ENCODE measurements at regions not wholly inside any gene's neighbourhood (a gene's known extent, or its start where the extent isn't known, plus 50 kb on each side); places are given as distances from the start of the nearest gene placed in this dataset.

DNA sequence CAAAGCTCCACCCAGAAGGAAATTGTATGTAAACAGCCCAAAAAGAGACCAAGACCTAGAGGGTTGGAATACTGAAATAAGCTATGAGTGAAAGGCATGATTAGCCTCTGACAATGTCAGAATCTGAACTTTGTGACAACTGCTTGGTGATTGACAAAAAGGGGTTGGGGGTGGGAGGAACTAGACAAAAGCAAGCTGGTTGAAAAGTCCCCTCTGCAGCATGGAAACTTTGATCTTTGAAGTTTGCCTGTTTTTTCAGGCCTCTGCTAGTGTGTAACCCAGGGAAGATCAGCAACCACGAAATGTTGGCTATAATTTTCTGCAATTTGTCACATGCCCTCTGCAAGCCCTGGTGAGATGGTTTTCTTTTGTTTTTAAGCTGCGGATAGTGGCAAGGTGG lies 104.8 kb upstream of the SLC25A13 start:
- SMC1A ChIA-PET (ENCODE audit: uncharacterized antibody, unreplicated experiment), result no interaction called here
- TF ChIP-seq, protein P1, sequence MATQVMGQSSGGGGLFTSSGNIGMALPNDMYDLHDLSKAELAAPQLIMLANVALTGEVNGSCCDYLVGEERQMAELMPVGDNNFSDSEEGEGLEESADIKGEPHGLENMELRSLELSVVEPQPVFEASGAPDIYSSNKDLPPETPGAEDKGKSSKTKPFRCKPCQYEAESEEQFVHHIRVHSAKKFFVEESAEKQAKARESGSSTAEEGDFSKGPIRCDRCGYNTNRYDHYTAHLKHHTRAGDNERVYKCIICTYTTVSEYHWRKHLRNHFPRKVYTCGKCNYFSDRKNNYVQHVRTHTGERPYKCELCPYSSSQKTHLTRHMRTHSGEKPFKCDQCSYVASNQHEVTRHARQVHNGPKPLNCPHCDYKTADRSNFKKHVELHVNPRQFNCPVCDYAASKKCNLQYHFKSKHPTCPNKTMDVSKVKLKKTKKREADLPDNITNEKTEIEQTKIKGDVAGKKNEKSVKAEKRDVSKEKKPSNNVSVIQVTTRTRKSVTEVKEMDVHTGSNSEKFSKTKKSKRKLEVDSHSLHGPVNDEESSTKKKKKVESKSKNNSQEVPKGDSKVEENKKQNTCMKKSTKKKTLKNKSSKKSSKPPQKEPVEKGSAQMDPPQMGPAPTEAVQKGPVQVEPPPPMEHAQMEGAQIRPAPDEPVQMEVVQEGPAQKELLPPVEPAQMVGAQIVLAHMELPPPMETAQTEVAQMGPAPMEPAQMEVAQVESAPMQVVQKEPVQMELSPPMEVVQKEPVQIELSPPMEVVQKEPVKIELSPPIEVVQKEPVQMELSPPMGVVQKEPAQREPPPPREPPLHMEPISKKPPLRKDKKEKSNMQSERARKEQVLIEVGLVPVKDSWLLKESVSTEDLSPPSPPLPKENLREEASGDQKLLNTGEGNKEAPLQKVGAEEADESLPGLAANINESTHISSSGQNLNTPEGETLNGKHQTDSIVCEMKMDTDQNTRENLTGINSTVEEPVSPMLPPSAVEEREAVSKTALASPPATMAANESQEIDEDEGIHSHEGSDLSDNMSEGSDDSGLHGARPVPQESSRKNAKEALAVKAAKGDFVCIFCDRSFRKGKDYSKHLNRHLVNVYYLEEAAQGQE (IDR thresholded peaks at IDR 0.05; ENCODE audit: low read depth, low read length), result no peak
- no peak for TF ChIP-seq ZZZ3 (IDR thresholded peaks at IDR 0.05; ENCODE audit: control insufficient read depth, insufficient read length, low read depth)
- TF ChIP-seq ZNF384 (IDR thresholded peaks at IDR 0.05; ENCODE audit: borderline replicate concordance, low read depth, low read length), result no peak
- TF ChIP-seq SMC3 (IDR thresholded peaks at IDR 0.05; ENCODE audit: borderline replicate concordance, low read length), result no peak
- TF ChIP-seq, protein P2, sequence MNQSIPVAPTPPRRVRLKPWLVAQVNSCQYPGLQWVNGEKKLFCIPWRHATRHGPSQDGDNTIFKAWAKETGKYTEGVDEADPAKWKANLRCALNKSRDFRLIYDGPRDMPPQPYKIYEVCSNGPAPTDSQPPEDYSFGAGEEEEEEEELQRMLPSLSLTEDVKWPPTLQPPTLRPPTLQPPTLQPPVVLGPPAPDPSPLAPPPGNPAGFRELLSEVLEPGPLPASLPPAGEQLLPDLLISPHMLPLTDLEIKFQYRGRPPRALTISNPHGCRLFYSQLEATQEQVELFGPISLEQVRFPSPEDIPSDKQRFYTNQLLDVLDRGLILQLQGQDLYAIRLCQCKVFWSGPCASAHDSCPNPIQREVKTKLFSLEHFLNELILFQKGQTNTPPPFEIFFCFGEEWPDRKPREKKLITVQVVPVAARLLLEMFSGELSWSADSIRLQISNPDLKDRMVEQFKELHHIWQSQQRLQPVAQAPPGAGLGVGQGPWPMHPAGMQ (IDR thresholded peaks at IDR 0.05; ENCODE audit: borderline replicate concordance), result no peak
- no peak for TF ChIP-seq CHD1 (IDR thresholded peaks at IDR 0.05; ENCODE audit: low read depth, low read length)
- TF ChIP-seq LARP7 (IDR thresholded peaks at IDR 0.05), result no peak
- no peak for TF ChIP-seq ZNF274 (IDR thresholded peaks at IDR 0.05; ENCODE audit: insufficient read depth, insufficient read length)
- CTCF ChIA-PET, result no interaction called here

More for the DNA sequence above, 104.8 kb upstream of the SLC25A13 start:
- intact Hi-C loops (cut with micrococcal nuclease; ENCODE audit: unreplicated experiment), result no loop called here
- H2AFZ ChIP-seq (ENCODE audit: control insufficient read depth, low read depth, low read length), result no peak overlapping the region
- H3K36me3 ChIP-seq (ENCODE audit: control insufficient read depth in 2 of 2, insufficient read depth in 2 of 2, low read length in 1 of 2), result no peaks in the 10 kb centered on the region
- H3K4me1 ChIP-seq (ENCODE audit: control insufficient read depth, insufficient read depth, low read length), result no peaks in the 10 kb centered on the region
- no peaks in the 10 kb centered on the region for H3K79me2 ChIP-seq (ENCODE audit: control insufficient read depth, insufficient read depth, low read length)
- ChIA-PET RAD21 (ENCODE audit: unreplicated experiment) (no interaction called here), POLR2A (no interaction called here)
- H3K27me3 ChIP-seq (replicated peaks in 1 of 2; ENCODE audit: control insufficient read depth in 2 of 2, insufficient read depth in 2 of 2, low read length in 1 of 2), result no peaks in the 10 kb centered on the region; a peak in 1 of 4 replicates
- no peak overlapping the region for H3K4me3 ChIP-seq
- H3K4me2 ChIP-seq (ENCODE audit: control insufficient read depth, insufficient read depth), result no peak overlapping the region
- FAIRE-seq (no peak), DNase-seq (ENCODE audit: low read depth, low spot score) (no peak), ATAC-seq (no peak)
- BruUV-seq (replicated peaks), result no TSS peak
- WGBS (ENCODE audit: insufficient coverage, insufficient replicate concordance, low lambda C conversion rate, missing lambda C conversion rate), result 34% methylated on average over 2 of the region's 2 CpGs
- H3K27ac ChIP-seq (ENCODE audit: control insufficient read depth, insufficient read depth), result no peak overlapping the region
- H4K20me1 ChIP-seq (ENCODE audit: control insufficient read depth, insufficient read depth), result no peaks in the 10 kb centered on the region
- H3K9ac ChIP-seq (ENCODE audit: control insufficient read depth, insufficient read depth, low read length), result no peak overlapping the region
- H3K9me3 ChIP-seq (replicated peaks; ENCODE audit: control insufficient read depth, insufficient read depth, low read length), result no peaks in the 10 kb centered on the region
- in situ Hi-C loops (cut with MboI), result no loop called here

Measured in GM12878 (cell line).